H1 (cell line): ENCODE measurements at regions not wholly inside any gene's neighbourhood (a gene's known extent, or its start where the extent isn't known, plus 50 kb on each side); places are given as distances from the start of the nearest gene placed in this dataset.

Experiments used
- CTCF ChIA-PET: fragments of 300-600 bp; sonication (Branson Sonifier 250); formaldehyde crosslinking; loops from one replicate; lab custom pipeline; 2021; ENCODE audit not compliant: partially characterized antibody; lab: Charles Lee
- POLR2A ChIA-PET: fragments of 300-600 bp; sonication (Branson Sonifier 250); formaldehyde crosslinking; loops from one replicate; lab custom pipeline; 2021; ENCODE audit warnings: inconsistent platforms; ENCODE audit not compliant: partially characterized antibody; lab: Charles Lee
- DNase-seq, 2 experiments: peaks; one replicate each; pipeline versions ENCODE4 v3.0.0 to v3.0.0-alpha.2; 2010 to 2022; ENCODE audit warnings: low spot score in 2 of 2, low read depth in 1 of 2, mixed read lengths in 1 of 2
- FAIRE-seq: peaks from 2 replicates; lab custom pipeline; 2011; peaks lifted over from hg19 to GRCh38; lab: Jason Lieb, UNC
- H2AFZ ChIP-seq: 2 replicates; pipeline ENCODE4 v1.8.1; 2012; ENCODE audit warnings: low read length, inconsistent platforms
- H2AK5ac ChIP-seq: 2 replicates; pipeline ENCODE4 v1.6.1; 2013; ENCODE audit warnings: low read depth, low read length
- H2BK120ac ChIP-seq: replicated peaks from 2 replicates; pipeline ENCODE3; 2013; ENCODE audit warnings: low read depth, low read length, inconsistent platforms
- H2BK12ac ChIP-seq: 2 replicates; pipeline ENCODE4 v1.6.1; 2013; ENCODE audit warnings: low read depth, low read length
- H2BK15ac ChIP-seq: 2 replicates; pipeline ENCODE4 v1.6.1; 2013; ENCODE audit warnings: low read length
- H2BK20ac ChIP-seq: 2 replicates; pipeline ENCODE4 v1.6.1; 2013; ENCODE audit warnings: low read length
- H2BK5ac ChIP-seq: 2 replicates; pipeline ENCODE4 v1.6.1; 2013; ENCODE audit warnings: low read depth, low read length
- H3K14ac ChIP-seq: 2 replicates; pipeline ENCODE4 v1.6.1; 2013; ENCODE audit warnings: inconsistent platforms; ENCODE audit not compliant: insufficient read length
- H3K18ac ChIP-seq: 2 replicates; pipeline ENCODE4 v1.6.1; 2013; ENCODE audit warnings: low read length; ENCODE audit errors: extremely low read depth
- H3K23ac ChIP-seq: 2 replicates; pipeline ENCODE4 v1.6.1; 2013; ENCODE audit warnings: inconsistent platforms; ENCODE audit not compliant: insufficient read length
- H3K23me2 ChIP-seq: 2 replicates; pipeline ENCODE4 v1.6.1; 2013; ENCODE audit warnings: low read depth, low read length
- H3K27ac ChIP-seq: 2 replicates; pipeline ENCODE4 v1.6.1; 2011; ENCODE audit warnings: low read depth, low read length, inconsistent platforms
- H3K27me3 ChIP-seq, 4 experiments: replicated peaks in 1 of 4; 1 replicate in 1 of 4; 2 replicates in 3 of 4; pipeline versions ENCODE4 v1.6.1 to v1.8.1; 2011 to 2013; ENCODE audit warnings: low read length in 3 of 4, mild to moderate bottlenecking in 3 of 4, inconsistent platforms in 2 of 4, mixed read lengths in 2 of 4, moderate library complexity in 1 of 4; ENCODE audit not compliant: control insufficient read depth in 3 of 4, insufficient read depth in 3 of 4; ENCODE audit errors: extremely low read depth in 1 of 4
- H3K36me3 ChIP-seq, 4 experiments: 2 replicates each; pipeline versions ENCODE4 v1.6.1 to v1.8.1; 2011 to 2013; ENCODE audit warnings: mild to moderate bottlenecking in 4 of 4, low read length in 3 of 4, moderate library complexity in 2 of 4, control low read depth in 1 of 4, inconsistent platforms in 1 of 4; ENCODE audit not compliant: insufficient read depth in 4 of 4, control insufficient read depth in 2 of 4
- H3K4ac ChIP-seq: replicated peaks from 2 replicates; pipeline ENCODE3; 2013; ENCODE audit warnings: low read length, low read depth, mixed read lengths, inconsistent platforms; ENCODE audit not compliant: insufficient read length
- H3K4me1 ChIP-seq, 4 experiments: replicated peaks in 1 of 4; 1 replicate in 1 of 4; 2 replicates in 3 of 4; pipeline versions ENCODE4 v1.6.1 to v1.8.1; 2011 to 2013; ENCODE audit warnings: low read length in 3 of 4, inconsistent platforms in 2 of 4, mixed read lengths in 1 of 4; ENCODE audit not compliant: insufficient read depth in 4 of 4, control insufficient read depth in 3 of 4
- H3K4me2 ChIP-seq, 2 experiments: 2 replicates each; pipeline versions ENCODE4 v1.6.1 to v1.8.1; 2011 to 2013; ENCODE audit warnings: low read depth in 2 of 2, low read length in 2 of 2, control low read depth in 1 of 2, inconsistent platforms in 1 of 2, mild to moderate bottlenecking in 1 of 2; ENCODE audit not compliant: insufficient read depth in 1 of 2
- H3K4me3 ChIP-seq, 4 experiments: fragments of 200-600, 300-600 bp in 1 of 4; sonication (generic), shearing (Covaris generic), sonication (Bioruptor Twin) in 1 of 4; 2 replicates each; pipeline versions ENCODE4 v1.5.1 to v1.8.1; 2011 to 2016; ENCODE audit warnings: low read length in 4 of 4, low read depth in 3 of 4, control low read depth in 2 of 4, inconsistent platforms in 2 of 4, mild to moderate bottlenecking in 2 of 4, mixed read lengths in 1 of 4, moderate library complexity in 1 of 4; ENCODE audit not compliant: insufficient read depth in 2 of 4; ENCODE audit errors: extremely low read depth in 1 of 4
- H3K56ac ChIP-seq: replicated peaks from 2 replicates; pipeline ENCODE3; 2013; ENCODE audit warnings: low read depth, mild to moderate bottlenecking, mixed read lengths, low read length, inconsistent platforms; ENCODE audit not compliant: insufficient read length
- H3K79me1 ChIP-seq: 2 replicates; pipeline ENCODE4 v1.6.1; 2013; ENCODE audit warnings: low read depth, low read length, control low read depth
- H3K79me2 ChIP-seq, 2 experiments: 2 replicates each; pipeline versions ENCODE4 v1.6.1 to v1.8.1; 2012 to 2013; ENCODE audit warnings: low read length in 2 of 2, mild to moderate bottlenecking in 2 of 2, inconsistent platforms in 1 of 2; ENCODE audit not compliant: insufficient read depth in 2 of 2, control insufficient read depth in 1 of 2
- H3K9ac ChIP-seq, 4 experiments: replicated peaks in 1 of 4; 1 replicate in 1 of 4; 2 replicates in 3 of 4; pipeline versions ENCODE4 v1.6.1 to v1.8.1; 2011 to 2013; ENCODE audit warnings: low read depth in 3 of 4, low read length in 3 of 4, control low read depth in 2 of 4, mild to moderate bottlenecking in 2 of 4, moderate library complexity in 2 of 4, inconsistent platforms in 1 of 4; ENCODE audit errors: extremely low read depth in 1 of 4
- H3K9me3 ChIP-seq, 2 experiments: 2 replicates each; pipeline versions ENCODE4 v1.6.1 to v1.8.1; 2012 to 2013; ENCODE audit warnings: mild to moderate bottlenecking in 2 of 2, moderate library complexity in 2 of 2, control low read depth in 1 of 2, inconsistent platforms in 1 of 2, low read depth in 1 of 2, low read length in 1 of 2, mixed read lengths in 1 of 2; ENCODE audit not compliant: insufficient read depth in 2 of 2
- H4K20me1 ChIP-seq, 2 experiments: replicated peaks in 1 of 2; 2 replicates each; pipeline versions ENCODE3 to v1.8.1; 2011 to 2013; ENCODE audit warnings: inconsistent platforms in 2 of 2, low read length in 2 of 2, mild to moderate bottlenecking in 1 of 2; ENCODE audit not compliant: insufficient read depth in 2 of 2, control insufficient read depth in 1 of 2
- H4K5ac ChIP-seq: 2 replicates; pipeline ENCODE4 v1.6.1; 2013; ENCODE audit warnings: low read length, low read depth, mixed read lengths, inconsistent platforms; ENCODE audit not compliant: insufficient read length
- H4K8ac ChIP-seq: 2 replicates; pipeline ENCODE4 v1.8.0; 2013; ENCODE audit warnings: mild to moderate bottlenecking, moderate library complexity, low read length, inconsistent platforms; ENCODE audit not compliant: insufficient read depth; ENCODE audit errors: extremely low read depth
- H4K91ac ChIP-seq: replicated peaks from 2 replicates; pipeline ENCODE3; 2013; ENCODE audit warnings: low read length, mixed read lengths, inconsistent platforms; ENCODE audit not compliant: insufficient read length
- GABPA ChIP-seq: IDR thresholded peaks from 2 replicates; pipeline ENCODE4 v1.6.1; 2011; ENCODE audit warnings: mild to moderate bottlenecking, low read length, moderate library complexity, borderline replicate concordance; ENCODE audit not compliant: insufficient read depth
- RAD21 ChIP-seq, 2 experiments: IDR thresholded peaks in 1 of 2; conservative IDR thresholded peaks in 1 of 2; 2 replicates each; pipeline ENCODE4 v1.6.1; 2011; ENCODE audit warnings: low read depth in 2 of 2, low read length in 2 of 2, improper control_type of control experiment in 1 of 2, inconsistent platforms in 1 of 2, mild to moderate bottlenecking in 1 of 2, moderate library complexity in 1 of 2
- WGBS, 2 experiments: shearing (Covaris generic) in 1 of 2; methylation state at CpG; one replicate each; pipeline versions ENCODE4 v1.1.6 to v1.1.7; 2013 to 2015; ENCODE audit warnings: low lambda C conversion rate in 2 of 2, mixed read lengths in 2 of 2, inconsistent platforms in 1 of 2, low coverage in 1 of 2, missing lambda C conversion rate in 1 of 2; ENCODE audit not compliant: insufficient replicate concordance in 2 of 2, insufficient coverage in 1 of 2, insufficient read length in 1 of 2; ENCODE audit errors: extremely low coverage in 1 of 2, missing lambda C conversion rate in 1 of 2; 5-methylcytosine and 5-hydroxymethylcytosine counted together

DNA sequence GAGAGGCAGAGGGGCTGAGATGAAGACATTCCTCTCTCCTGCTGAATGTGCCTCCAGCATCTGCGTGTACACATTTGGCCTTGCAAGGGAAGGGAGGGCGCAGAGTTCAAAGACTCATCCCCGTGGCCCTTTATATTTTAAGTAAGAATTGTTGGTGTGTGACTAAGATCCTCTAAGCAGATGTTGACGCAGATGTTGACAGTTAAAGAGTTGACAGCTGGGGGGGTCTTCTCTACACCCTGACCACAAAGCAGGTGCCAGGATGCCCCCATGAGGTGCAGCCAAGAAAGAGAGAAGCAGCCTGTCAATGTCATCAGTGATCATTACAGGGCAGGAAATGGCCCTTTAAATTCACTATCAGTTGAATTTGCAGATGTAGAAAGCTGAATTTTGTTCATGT lies 262.9 kb downstream of the IRX1 start:
- Histone ChIP-seq H3K79me2 (no peaks in the 10 kb centered on the region), H3K27ac (no peak overlapping the region), H3K18ac (no peak overlapping the region), H4K5ac (no peak overlapping the region), H3K4me1 (no peaks in the 10 kb centered on the region), H3K36me3 (no peaks in the 10 kb centered on the region), H3K4me2 (no peak overlapping the region), H2BK15ac (no peak overlapping the region), H4K91ac (no peak overlapping the region), H2BK5ac (no peak overlapping the region), H2BK120ac (no peak overlapping the region), H2AFZ (no peak overlapping the region), H2BK20ac (no peak overlapping the region), H3K14ac (no peak overlapping the region), H4K8ac (no peak overlapping the region), H3K9ac (no peak overlapping the region), H3K56ac (no peak overlapping the region), H3K23ac (no peak overlapping the region), H2AK5ac (no peak overlapping the region), H2BK12ac (no peak overlapping the region), H3K9me3 (no peaks in the 10 kb centered on the region), H3K79me1 (no peaks in the 10 kb centered on the region), H3K23me2 (no peaks in the 10 kb centered on the region), H3K27me3 (no peaks in the 10 kb centered on the region)
- no peak for FAIRE-seq
- POLR2A ChIA-PET: no interaction called here
- WGBS, 2 experiments: 91% methylated on average over 4 of the region's 4 CpGs; no CpG with 5 or more reads in 1 of the 2 experiments
- no peak for DNase-seq
- TF ChIP-seq GABPA (no peak), RAD21 (IDR thresholded peaks at IDR 0.05 in 1 of 2, conservative IDR thresholded peaks at IDR 0.05 in 1 of 2; ENCODE audit: low read depth in 2 of 2, low read length in 2 of 2) (peak in 1 of 2 experiments; percentile 28; a peak in 1 of 4 replicates)
- TF ChIP-seq, all 59 proteins: peak for 1
- Histone ChIP-seq H3K4ac (no peak overlapping the region), H4K20me1 (no peaks in the 10 kb centered on the region), H3K4me3 (no peak overlapping the region)
- CTCF ChIA-PET: interaction anchor here (0.8 kb wide), 1 partner anchor 404 kb away, joined by 3 read pairs; no protein-coding TSS in a partner anchor
